Amygdala (tissue), 56 donors: ENCODE measurements at regions not wholly inside any gene's neighbourhood (a gene's known extent, or its start where the extent isn't known, plus 50 kb on each side); places are given as distances from the start of the nearest gene placed in this dataset.
"Not testable (repeated sequence)": the region's sequence is repeated elsewhere in the genome, so short reads cannot be mapped to it uniquely, and the experiment has no call there.

Experiments
- DNase-seq, 56 donors: peaks; one replicate each; lab custom pipeline; 2025; lab: John Stamatoyannopoulos, UW

- not testable (repeated sequence) for DNase-seq
Measured at GRCh38 chr3:39739658-39740057, 69.8 kb upstream of the MYRIP start.

GRCh38 chr3:39744746-39745145, 64.7 kb upstream of the MYRIP start:
- DNase-seq = no peak

GRCh38 chr3:39748002-39748401, 61.4 kb upstream of the MYRIP start:
- no peak for DNase-seq

GRCh38 chr3:39748763-39749162, 60.6 kb upstream of the MYRIP start:
- no peak for DNase-seq

- no peak for DNase-seq
Measured at GRCh38 chr3:39750712-39751111, 58.7 kb upstream of the MYRIP start.

- no peak for DNase-seq
Measured at GRCh38 chr3:39751286-39751685, 58.1 kb upstream of the MYRIP start.

- DNase-seq = no peak
Measured at GRCh38 chr3:39752019-39752637, 57.3 kb upstream of the MYRIP start.

GRCh38 chr3:39752751-39753150, 56.7 kb upstream of the MYRIP start:
- DNase-seq = no peak

GRCh38 chr3:39753391-39753790, 56.0 kb upstream of the MYRIP start:
- no peak for DNase-seq

- no peak for DNase-seq
Measured at GRCh38 chr3:39754549-39754948, 54.9 kb upstream of the MYRIP start.

- DNase-seq = no peak
Measured at GRCh38 chr3:39755100-39755499, 54.3 kb upstream of the MYRIP start.

- no peak for DNase-seq
Measured at GRCh38 chr3:39757307-39757706, 52.1 kb upstream of the MYRIP start.
